T47D (cell line): ENCODE measurements at regions not wholly inside any gene's neighbourhood (a gene's known extent, or its start where the extent isn't known, plus 50 kb on each side); places are given as distances from the start of the nearest gene placed in this dataset.

ENCODE experiments used
- DNase-seq, 2 experiments: peaks; one replicate each; pipeline versions ENCODE4 v3.0.0 to v3.0.0-alpha.2; 2011 to 2012; ENCODE audit warnings: low read depth in 1 of 2, low spot score in 1 of 2
- JUND ChIP-seq: IDR thresholded peaks from 2 replicates; pipeline ENCODE4 v1.6.1; 2012; ENCODE audit warnings: low read depth
- in situ Hi-C: cut with HindIII; loops from 2 replicates; pipeline ENCODE4 v1.10.0; 2016; ENCODE audit warnings: low sequenced_read_pairs, low pct_unique_long_range_greater_than_20kb

DNA sequence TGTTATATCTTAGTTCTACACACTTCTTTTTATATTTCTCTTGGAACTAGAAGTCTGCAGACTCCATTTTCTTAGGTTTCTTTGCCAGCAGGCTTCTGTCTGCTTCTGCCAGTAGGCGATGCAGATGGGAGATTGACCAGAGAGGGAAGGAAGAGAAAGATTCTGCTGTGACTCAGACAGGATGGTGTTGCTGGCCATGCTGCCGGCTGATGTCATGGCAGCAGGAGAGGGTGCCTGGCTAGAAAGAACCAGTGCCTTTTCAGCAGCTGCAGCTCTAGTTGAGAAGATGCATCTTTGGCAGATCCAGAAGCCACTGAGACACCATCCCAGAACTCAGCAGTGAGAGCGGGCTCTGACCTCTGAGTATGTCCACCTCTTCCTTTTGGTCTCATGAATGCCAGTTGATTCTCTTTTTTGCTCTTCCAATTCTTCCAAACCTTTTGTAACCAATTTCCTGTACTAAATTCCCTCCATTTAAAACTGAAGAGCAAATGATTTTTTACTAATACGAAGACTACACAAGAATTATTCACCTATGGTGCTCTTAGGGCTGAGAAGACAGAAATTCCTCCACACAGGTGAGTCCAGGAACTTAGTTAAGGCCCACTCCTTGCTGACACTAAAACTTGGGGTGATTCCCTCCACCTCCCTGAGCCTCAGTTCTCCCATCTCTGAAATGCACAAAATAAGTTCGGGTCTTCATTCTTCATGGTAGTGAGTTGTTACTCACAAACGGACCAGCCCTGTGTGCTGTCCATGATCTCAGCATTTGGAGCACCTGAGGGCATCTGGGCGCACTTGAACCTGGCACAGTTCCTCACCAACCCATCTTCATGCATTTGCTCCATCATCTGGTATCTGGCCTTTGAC is 200.7 kb downstream of the MYCN start:
- TF ChIP-seq JUND: no peak
- in situ Hi-C loops: no loop called here
- no peak for DNase-seq

DNA sequence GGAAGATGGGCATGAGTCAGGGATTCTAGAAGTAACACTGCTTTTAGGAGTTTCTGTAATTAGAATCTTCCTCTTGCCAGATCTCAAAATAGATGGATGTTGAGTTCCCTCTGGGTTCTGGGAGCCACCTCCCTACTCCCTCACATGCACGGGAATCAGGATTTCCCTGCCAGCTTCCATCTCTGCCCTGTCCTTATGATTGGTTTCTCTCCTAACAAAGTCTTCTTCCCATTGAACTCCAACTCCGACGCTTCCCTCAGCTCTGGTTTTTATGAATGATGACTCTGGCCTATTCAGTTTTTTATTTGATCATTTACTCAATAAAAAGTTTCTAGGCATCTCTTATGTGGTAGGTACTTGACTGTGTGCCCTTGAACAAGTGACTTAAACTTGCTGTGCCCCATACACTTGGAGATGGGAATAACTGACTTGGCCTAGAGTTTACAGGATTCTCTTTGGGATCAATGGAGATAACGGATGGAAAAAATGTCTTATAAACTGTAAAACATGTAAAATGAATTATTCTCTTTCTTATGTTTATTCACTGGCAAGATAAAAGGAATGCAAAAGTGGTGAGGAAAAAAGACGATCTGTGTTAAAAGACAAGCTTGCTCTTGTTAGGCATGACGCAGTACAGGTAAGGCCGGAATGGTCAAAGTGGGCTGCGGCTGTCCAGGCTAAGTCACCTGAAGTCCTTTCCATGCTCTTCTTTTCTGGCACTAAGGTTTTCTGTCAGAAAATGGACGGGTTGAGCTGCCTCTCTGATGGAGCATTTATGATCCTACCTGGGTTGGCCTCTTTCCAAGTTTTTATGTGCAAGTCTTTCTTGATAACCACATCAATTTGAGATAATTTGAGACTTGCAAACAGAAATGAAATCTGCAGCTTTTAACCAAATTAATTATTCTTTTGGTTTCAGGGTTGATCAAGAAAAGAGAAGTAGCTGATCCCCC is 199.6 kb downstream of the MYCN start:
- DNase-seq: no peak
- TF ChIP-seq JUND: no peak
- in situ Hi-C loops: no loop called here

DNA sequence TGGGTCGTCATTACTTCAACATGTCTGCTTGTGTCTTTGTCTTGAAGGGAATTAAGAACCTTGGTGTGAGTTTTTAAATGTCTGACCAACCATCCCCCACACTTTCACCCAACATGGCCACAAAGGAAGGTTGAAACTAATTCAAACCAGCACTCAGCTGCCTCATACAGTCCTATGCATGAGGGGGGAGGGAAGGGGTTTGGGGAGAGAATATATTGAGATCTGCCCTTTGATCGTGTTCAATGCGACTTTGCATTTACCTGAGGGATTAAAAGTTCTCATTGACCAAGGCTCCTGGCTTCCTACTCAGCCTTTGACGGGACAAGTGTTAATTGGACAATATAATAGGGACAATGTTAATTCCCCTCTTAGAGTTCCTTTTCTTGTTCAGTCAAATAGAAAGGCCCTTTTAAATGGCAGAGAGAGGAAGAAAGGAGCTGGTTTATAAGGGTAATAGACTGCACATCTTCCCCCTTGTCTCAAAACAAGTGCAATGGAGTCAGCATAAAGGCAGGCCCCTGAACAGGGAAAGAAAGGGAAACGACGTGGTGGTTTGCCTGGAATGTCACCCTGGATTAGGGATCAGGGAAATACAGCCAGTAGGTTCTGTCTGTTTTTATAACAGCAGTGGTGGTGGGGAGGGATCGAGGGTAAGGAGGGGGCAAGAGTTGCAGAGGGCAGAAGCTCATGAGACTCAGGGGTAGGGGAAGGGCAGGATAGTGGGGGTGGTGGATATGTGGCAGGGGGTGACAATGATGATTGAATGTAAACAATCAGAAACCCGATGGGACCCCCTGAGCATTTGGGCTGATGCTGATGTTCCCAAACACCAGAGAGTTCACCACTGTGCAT is 198.7 kb downstream of the MYCN start:
- in situ Hi-C loops: no loop called here
- no peak for TF ChIP-seq JUND
- no peak for DNase-seq

DNA sequence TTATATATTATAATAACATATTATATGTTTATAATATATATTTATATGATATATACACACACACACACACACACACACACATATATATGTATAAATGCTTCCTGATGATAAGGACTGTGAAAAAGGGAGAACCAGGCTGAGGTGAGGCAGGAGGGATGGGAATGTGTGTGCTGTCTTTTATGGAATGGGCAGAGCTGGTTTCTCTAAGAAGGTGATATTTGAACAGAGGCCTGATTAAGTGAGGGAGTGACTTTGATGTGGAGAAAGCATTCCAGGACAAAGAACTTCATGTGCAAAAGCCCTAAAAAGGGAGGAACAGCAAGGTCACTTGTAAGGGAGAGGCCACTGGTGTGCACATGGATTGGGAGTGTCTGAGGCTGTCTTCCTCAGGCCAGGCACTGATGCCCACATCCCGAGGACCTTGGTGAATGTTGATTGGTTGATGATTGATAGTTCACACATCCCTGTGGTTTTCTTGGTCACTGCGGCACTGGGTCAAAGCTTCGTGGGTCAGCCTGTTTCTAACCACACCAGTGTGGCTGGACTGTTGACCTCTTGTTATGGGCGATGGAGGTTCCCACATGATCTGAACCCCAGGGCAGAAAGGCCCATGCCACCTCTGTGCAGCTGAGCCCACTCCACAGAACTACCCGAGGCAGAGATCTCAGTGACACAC is 196.9 kb downstream of the MYCN start:
- no peak for DNase-seq
- no peak for TF ChIP-seq JUND
- in situ Hi-C loops: no loop called here

DNA sequence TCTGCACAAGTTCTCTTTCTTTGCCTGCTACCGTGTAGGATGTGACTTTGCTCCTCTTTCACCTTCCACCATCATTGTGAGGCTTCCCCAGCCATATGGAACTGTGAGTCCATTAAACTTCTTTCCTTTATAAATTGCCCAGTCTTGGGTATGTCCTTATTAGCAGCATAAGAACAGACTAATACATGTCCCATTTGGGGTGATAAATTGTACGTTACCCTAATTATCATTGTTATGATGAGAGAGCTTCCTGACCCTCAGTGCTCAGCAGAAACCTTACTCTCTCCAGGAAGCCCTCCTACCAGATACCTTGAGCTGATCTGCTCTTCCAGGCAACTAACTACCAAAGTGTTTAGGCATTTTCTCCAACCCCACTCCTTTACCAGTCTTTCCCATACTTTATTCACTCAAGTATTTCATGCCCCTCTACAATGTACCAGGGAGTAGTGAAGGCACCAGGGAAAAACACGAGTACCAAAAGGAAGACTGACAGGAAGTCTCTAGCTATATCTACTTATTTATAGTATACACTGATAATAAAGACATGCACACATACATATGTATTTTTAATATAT is 196.2 kb downstream of the MYCN start:
- TF ChIP-seq JUND: no peak
- no peak for DNase-seq
- in situ Hi-C loops: no loop called here

DNA sequence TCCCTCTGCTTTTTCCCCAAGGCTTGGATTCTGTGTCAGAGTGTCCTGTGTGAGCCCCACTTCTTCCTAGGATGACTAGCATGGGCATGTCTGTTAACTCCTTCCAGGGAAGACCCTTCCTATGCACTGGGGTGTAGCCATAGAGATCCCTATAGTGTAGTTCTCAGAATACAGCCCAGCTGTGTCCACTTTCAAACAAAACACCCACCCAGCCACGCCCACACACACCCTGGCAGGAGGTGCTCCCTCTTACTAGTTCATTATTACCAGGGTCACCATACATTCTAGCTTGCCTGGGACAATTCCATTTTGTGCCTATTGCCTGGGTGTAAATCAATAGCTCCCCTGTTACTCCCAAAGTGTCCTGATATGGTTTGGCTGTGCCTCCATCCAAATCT is 195.6 kb downstream of the MYCN start:
- no peak for TF ChIP-seq JUND
- DNase-seq: no peak
- in situ Hi-C loops: no loop called here

DNA sequence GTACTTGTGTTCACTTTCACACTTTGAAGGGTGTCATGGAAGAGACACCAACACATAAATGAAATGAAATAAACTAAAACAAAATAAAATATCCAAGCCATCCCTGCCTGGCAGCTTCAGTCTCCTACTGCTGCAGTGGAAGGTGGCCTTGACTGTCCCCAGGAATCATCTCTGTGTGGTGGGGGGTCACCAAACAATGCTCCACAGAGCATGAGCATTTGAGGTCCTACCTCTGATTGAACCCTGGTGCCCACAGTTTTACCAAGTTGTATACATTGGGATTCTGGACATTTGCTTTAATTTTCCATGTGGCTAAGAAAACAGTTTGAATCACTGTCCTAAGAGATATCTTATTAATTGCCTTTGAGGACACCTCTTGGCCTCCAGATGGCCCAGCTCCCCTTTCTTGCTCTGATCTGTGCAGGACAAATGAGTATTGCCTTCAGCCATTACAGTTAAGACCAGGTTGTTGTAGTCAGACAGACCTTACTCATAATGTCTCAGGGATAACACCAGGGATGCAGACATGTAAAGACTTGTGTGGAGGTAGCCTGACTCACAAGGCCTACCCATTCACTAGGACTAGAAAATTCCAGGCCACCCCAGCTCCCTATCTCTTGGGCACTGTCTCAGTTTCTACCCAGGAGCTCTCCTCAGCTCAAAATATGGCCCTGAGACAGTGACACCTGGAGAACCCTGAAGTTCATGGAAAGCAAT is 195.0 kb downstream of the MYCN start:
- no peak for DNase-seq
- in situ Hi-C loops: no loop called here
- TF ChIP-seq JUND: no peak

DNA sequence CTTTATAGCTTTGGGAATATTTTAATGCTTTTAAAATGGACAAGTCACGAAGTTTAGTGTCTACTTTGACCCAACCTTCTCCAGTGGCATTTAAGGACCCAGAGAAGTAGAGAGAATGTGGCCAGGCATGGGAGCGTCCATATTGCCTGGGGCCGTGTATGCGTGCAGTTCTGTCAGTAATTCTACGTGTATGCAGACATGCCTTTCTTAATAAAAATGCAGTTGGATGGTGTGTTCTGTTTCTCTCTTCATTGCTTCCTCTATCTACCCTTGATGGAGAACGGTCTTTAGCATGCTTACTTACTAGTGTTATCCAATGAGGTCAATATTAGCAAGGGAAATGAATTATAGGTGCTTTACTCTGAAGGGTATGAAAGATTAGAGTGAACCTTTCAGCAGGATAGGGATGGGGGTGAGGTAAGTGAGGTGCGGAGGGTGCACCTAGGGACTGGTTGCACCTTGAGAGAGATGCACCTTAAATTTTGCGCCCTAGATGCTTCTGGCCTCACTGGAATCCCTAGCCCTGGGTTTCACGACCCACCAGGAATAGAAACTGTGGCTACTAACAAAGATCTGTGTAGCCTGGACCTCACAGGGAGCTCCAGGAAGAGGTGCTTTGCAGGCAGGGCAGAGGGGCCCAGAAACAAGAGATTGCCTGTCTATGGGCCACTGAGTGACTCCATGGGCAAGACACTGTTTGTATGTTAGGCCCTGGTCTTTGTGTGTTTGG is 194.3 kb downstream of the MYCN start:
- in situ Hi-C loops: no loop called here

DNA sequence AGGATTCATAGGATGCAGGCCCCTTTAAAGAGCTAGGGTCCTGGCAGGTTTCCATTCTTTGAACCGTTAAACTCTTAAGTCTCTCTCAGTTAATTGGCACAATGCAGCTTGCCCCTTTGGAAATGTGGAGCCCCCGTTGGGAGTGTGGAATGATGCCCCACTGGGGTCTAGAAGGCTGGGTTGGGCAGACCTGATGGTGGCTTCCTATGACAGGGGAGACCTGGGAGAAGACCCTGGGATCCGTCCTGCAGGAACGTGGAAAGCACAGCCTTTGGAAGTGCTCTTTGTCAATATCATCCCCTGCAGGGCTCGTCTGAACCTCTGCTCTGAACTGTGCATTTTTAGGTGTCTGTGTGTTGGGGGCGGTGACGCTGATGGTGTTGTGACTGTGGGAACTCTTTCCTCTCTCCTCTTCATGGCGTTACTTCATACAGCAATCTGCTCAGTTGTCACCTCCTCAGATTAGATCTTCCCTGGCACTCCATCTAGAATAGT is 190.6 kb downstream of the MYCN start:
- DNase-seq: no peak
- in situ Hi-C loops: no loop called here

More for the DNA sequence above, 194.3 kb downstream of the MYCN start:
- TF ChIP-seq JUND: no peak
- no peak for DNase-seq

DNA sequence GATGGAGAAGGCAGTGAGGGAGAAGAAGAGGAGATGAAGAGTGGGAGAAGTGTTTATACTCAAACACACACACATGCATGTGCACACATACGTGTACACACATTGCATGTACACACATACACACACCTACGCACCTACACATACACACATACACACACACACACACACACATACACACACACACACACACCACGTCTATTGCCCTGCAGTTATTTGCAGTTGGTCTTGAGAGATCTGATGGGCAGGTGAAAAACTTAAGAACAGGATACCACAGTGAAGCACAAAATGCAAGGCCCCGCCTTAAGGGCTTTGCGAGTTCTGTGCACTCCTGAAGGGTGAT is 190.2 kb downstream of the MYCN start:
- in situ Hi-C loops: no loop called here
- no peak for TF ChIP-seq JUND
- no peak for DNase-seq

More for the DNA sequence above, 190.6 kb downstream of the MYCN start:
- TF ChIP-seq JUND: no peak
